KMS-11 (cell line): ENCODE measurements at regions not wholly inside any gene's neighbourhood (a gene's known extent, or its start where the extent isn't known, plus 50 kb on each side); places are given as distances from the start of the nearest gene placed in this dataset.

Experiments used
- H2AFZ ChIP-seq: fragments of 200-600 bp; sonication (generic); 2 replicates; pipeline ENCODE4 v1.6.1; 2016; ENCODE audit warnings: antibody characterized with exemption, mixed run types, low read depth
- H3K27ac ChIP-seq: fragments of 200-600 bp; sonication (generic); 2 replicates; pipeline ENCODE4 v1.6.1; 2016; ENCODE audit warnings: mild to moderate bottlenecking, mixed run types
- H3K27me3 ChIP-seq: fragments of 200-600 bp; sonication (generic); 2 replicates; pipeline ENCODE4 v1.6.1; 2017; ENCODE audit warnings: mild to moderate bottlenecking, low read depth, mixed run types, moderate library complexity; ENCODE audit not compliant: insufficient read depth
- H3K36me3 ChIP-seq: fragments of 200-600 bp; sonication (generic); 2 replicates; pipeline ENCODE4 v1.6.1; 2017; ENCODE audit warnings: mild to moderate bottlenecking, mixed run types; ENCODE audit not compliant: insufficient read depth
- H3K4me1 ChIP-seq: fragments of 200-600 bp; sonication (generic); 2 replicates; pipeline ENCODE4 v1.6.1; 2016; ENCODE audit warnings: mild to moderate bottlenecking, low read depth, mixed run types; ENCODE audit not compliant: poor library complexity, severe bottlenecking
- H3K4me2 ChIP-seq: fragments of 200-600 bp; sonication (generic); 2 replicates; pipeline ENCODE4 v1.7.0; 2016; ENCODE audit warnings: mild to moderate bottlenecking, mixed run types
- H3K4me3 ChIP-seq: fragments of 200-600 bp; sonication (generic); IDR thresholded peaks from 2 replicates; pipeline ENCODE4 v1.6.1; 2017; ENCODE audit warnings: low read depth, low read length, mixed read lengths; ENCODE audit not compliant: insufficient read depth
- H3K79me2 ChIP-seq: fragments of 200-600 bp; sonication (generic); 2 replicates; pipeline ENCODE4 v1.6.1; 2016; ENCODE audit warnings: low read depth, mixed run types; ENCODE audit not compliant: insufficient read depth
- H3K9ac ChIP-seq: fragments of 200-600 bp; sonication (generic); 2 replicates; pipeline ENCODE4 v1.6.1; 2016; ENCODE audit warnings: mild to moderate bottlenecking, mixed run types
- H4K20me1 ChIP-seq: fragments of 200-600 bp; sonication (generic); 2 replicates; pipeline ENCODE4 v1.6.1; 2016; ENCODE audit warnings: mild to moderate bottlenecking, mixed run types; ENCODE audit not compliant: insufficient read depth
- CTCF ChIP-seq: fragments of 200-600 bp; sonication (generic); conservative IDR thresholded peaks from 2 replicates; pipeline ENCODE4 v1.6.1; 2017; ENCODE audit warnings: low read depth, mild to moderate bottlenecking, antibody characterized with exemption, low read length, moderate library complexity, mixed read lengths

DNA sequence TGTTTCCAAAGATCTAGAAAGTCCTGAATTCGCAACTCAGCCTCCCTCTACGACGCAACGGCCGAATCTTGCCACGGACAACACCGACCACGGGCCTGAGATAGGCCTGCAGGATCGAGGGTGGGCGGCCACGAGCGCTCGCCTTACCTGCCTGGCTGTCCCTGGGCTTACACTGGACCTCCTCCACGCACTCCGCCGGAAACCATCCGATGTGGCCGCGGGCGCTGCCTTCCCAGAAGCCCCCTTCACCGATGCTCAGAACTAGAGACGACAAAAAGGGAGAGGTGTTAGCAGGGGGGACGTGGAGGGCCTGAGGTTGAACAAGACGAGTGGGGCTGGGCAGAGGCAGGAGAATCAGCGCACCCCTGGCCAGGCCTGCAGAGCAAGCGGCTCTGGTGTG, 400.0 kb downstream of the CTTN start:
- no peak for TF ChIP-seq CTCF
- Histone ChIP-seq H3K9ac (no peak overlapping the region), H3K36me3 (no peaks in the 10 kb centered on the region), H3K4me3 (no peak overlapping the region), H2AFZ (no peak overlapping the region), H3K27me3 (no peaks in the 10 kb centered on the region), H3K79me2 (no peaks in the 10 kb centered on the region), H3K27ac (no peak overlapping the region), H3K4me1 (no peaks in the 10 kb centered on the region), H4K20me1 (no peaks in the 10 kb centered on the region), H3K4me2 (no peak overlapping the region)

GRCh38 chr11:70799386-70799785, 401.1 kb downstream of the CTTN start:
- no peaks in the 10 kb centered on the region for H4K20me1 ChIP-seq
- H3K79me2 ChIP-seq = no peaks in the 10 kb centered on the region
- H3K4me2 ChIP-seq = no peak overlapping the region
- no peak overlapping the region for H2AFZ ChIP-seq
- no peaks in the 10 kb centered on the region for H3K27me3 ChIP-seq
- no peak overlapping the region for H3K4me3 ChIP-seq
- H3K27ac ChIP-seq = no peak overlapping the region
- H3K36me3 ChIP-seq = no peaks in the 10 kb centered on the region
- H3K9ac ChIP-seq = no peak overlapping the region
- TF ChIP-seq CTCF = no peak
- H3K4me1 ChIP-seq = no peaks in the 10 kb centered on the region

- H4K20me1 ChIP-seq = no peaks in the 10 kb centered on the region
- H3K27me3 ChIP-seq = no peaks in the 10 kb centered on the region
- H3K9ac ChIP-seq = no peak overlapping the region
- TF ChIP-seq CTCF = no peak
- H3K4me2 ChIP-seq = no peak overlapping the region
- no peak overlapping the region for H3K4me3 ChIP-seq
- no peak overlapping the region for H3K27ac ChIP-seq
- no peaks in the 10 kb centered on the region for H3K79me2 ChIP-seq
- no peak overlapping the region for H2AFZ ChIP-seq
- no peaks in the 10 kb centered on the region for H3K4me1 ChIP-seq
- H3K36me3 ChIP-seq = no peaks in the 10 kb centered on the region
These were observed 403.9 kb downstream of the CTTN start for GRCh38 chr11:70802185-70802584.

- Histone ChIP-seq H3K9ac (no peak overlapping the region), H2AFZ (no peak overlapping the region), H3K4me1 (no peaks in the 10 kb centered on the region), H3K4me2 (no peak overlapping the region), H3K27me3 (no peaks in the 10 kb centered on the region), H3K36me3 (no peaks in the 10 kb centered on the region), H4K20me1 (no peaks in the 10 kb centered on the region), H3K27ac (no peak overlapping the region), H3K4me3 (no peak overlapping the region), H3K79me2 (no peaks in the 10 kb centered on the region)
- no peak for TF ChIP-seq CTCF
These were observed 406.0 kb downstream of the CTTN start for GRCh38 chr11:70804139-70804837.
